Activated CD8-positive, alpha-beta T cell treated with anti-CD3 and anti-CD28 coated beads for 36 hours (primary cell): ENCODE measurements at regions not wholly inside any gene's neighbourhood (a gene's known extent, or its start where the extent isn't known, plus 50 kb on each side); places are given as distances from the start of the nearest gene placed in this dataset.
"Not testable (repeated sequence)": the region's sequence is repeated elsewhere in the genome, so short reads cannot be mapped to it uniquely, and the experiment has no call there.

Source experiments
- ATAC-seq: fragments of 200-7000 bp; cut with Tn5 transposase; one replicate; pipeline ENCODE4 v1.10.0; 2021; ENCODE audit warnings: mild to moderate bottlenecking, moderate library complexity
- CTCF ChIA-PET: fragments of 350-600 bp; sonication (Branson Sonifier 250); formaldehyde crosslinking; loops from one replicate; lab custom pipeline; 2021; ENCODE audit warnings: antibody characterized with exemption; lab: Charles Lee
- POLR2A ChIA-PET: fragments of 350-600 bp; sonication (Branson Sonifier 250); formaldehyde crosslinking; loops from one replicate; lab custom pipeline; 2021; ENCODE audit warnings: antibody characterized with exemption; lab: Charles Lee
- DNase-seq: peaks from one replicate; pipeline ENCODE4 v3.0.0-alpha.2; 2020
- H3K27ac Mint-ChIP-seq: one replicate; pipeline ENCODE4 v1.8.0; 2021; ENCODE audit warnings: mild to moderate bottlenecking, mixed read lengths
- H3K27me3 Mint-ChIP-seq: one replicate; pipeline ENCODE4 v1.8.0; 2021; ENCODE audit warnings: mixed read lengths
- H3K36me3 Mint-ChIP-seq: one replicate; pipeline ENCODE4 v1.8.0; 2021; ENCODE audit warnings: low read depth, mixed read lengths
- H3K4me1 Mint-ChIP-seq: one replicate; pipeline ENCODE4 v1.8.0; 2021; ENCODE audit warnings: low read depth, mixed read lengths
- H3K4me3 Mint-ChIP-seq: one replicate; pipeline ENCODE4 v1.8.0; 2021; ENCODE audit warnings: mild to moderate bottlenecking, moderate library complexity, mixed read lengths
- H3K9me3 Mint-ChIP-seq: one replicate; pipeline ENCODE4 v1.8.0; 2021; ENCODE audit warnings: mixed read lengths
- CTCF ChIP-seq: fragments of 200-600 bp; IDR thresholded peaks from one replicate; pipeline ENCODE4 v1.8.0; 2022; ENCODE audit warnings: antibody characterized with exemption, mild to moderate bottlenecking
- intact Hi-C: fragments of 100-400 bp; cut with micrococcal nuclease; formaldehyde crosslinking; loops from one replicate; pipeline ENCODE4 v1.10.0; 2022

GRCh38 chr3:104069114-104069513, 1297.6 kb upstream of the ALCAM start:
- peaks cover 4% of the 10 kb centered on the region for H3K9me3 Mint-ChIP-seq
- H3K4me1 Mint-ChIP-seq = no peaks in the 10 kb centered on the region
- no peak overlapping the region for H3K4me3 Mint-ChIP-seq
- no peak for TF ChIP-seq CTCF
- H3K36me3 Mint-ChIP-seq = no peaks in the 10 kb centered on the region
- no peak overlapping the region for H3K27ac Mint-ChIP-seq
- H3K27me3 Mint-ChIP-seq = no peaks in the 10 kb centered on the region
- intact Hi-C loops = no loop called here
- DNase-seq = no peak
- CTCF ChIA-PET = no interaction called here
- ATAC-seq = no peak
- POLR2A ChIA-PET = no interaction called here

- ChIA-PET CTCF (no interaction called here), POLR2A (no interaction called here)
- ATAC-seq = no peak
Measured at GRCh38 chr3:104070906-104071305, 1295.8 kb upstream of the ALCAM start.

DNA sequence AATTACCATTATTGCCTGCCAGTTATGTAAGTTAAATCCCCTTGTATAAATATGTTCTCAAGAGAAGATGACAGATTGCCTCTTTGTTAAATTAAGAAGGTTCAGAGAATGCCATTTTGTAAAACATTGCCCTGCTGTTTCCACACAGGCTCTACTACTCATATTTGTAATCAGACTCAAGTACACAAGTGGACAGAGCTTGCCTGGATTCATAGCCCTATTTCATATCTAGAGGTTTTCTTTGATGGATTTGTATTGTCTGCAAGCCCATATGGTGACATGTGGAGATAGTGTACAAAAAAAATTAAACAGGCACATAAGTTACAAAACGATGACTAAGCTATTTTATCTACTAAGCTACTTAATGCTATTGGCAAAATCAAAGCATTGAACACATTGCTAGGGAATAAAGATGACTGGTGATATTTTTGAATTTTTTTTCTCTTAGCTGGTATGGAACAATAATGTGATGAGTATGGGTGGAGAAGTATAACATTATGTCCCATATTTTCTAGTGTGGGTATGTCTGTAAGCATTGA, 1286.6 kb upstream of the ALCAM start:
- no peak for ATAC-seq
- no peak for TF ChIP-seq CTCF
- no peaks in the 10 kb centered on the region for H3K4me1 Mint-ChIP-seq
- H3K4me3 Mint-ChIP-seq = no peak overlapping the region
- H3K27me3 Mint-ChIP-seq = no peaks in the 10 kb centered on the region
- H3K27ac Mint-ChIP-seq = no peak overlapping the region
- DNase-seq = no peak
- H3K9me3 Mint-ChIP-seq = no peaks in the 10 kb centered on the region
- POLR2A ChIA-PET = no interaction called here
- H3K36me3 Mint-ChIP-seq = no peaks in the 10 kb centered on the region
- CTCF ChIA-PET = interaction anchor here (0.8 kb wide), 1 partner anchor 22 kb away, joined by 3 read pairs; no protein-coding TSS in a partner anchor
- intact Hi-C loops = no loop called here

More at GRCh38 chr3:104070906-104071305, 1295.8 kb upstream of the ALCAM start:
- peaks cover 4% of the 10 kb centered on the region for H3K9me3 Mint-ChIP-seq
- H3K4me1 Mint-ChIP-seq = no peaks in the 10 kb centered on the region
- DNase-seq = no peak
- no peaks in the 10 kb centered on the region for H3K36me3 Mint-ChIP-seq
- no peaks in the 10 kb centered on the region for H3K27me3 Mint-ChIP-seq
- H3K4me3 Mint-ChIP-seq = no peak overlapping the region
- intact Hi-C loops = no loop called here
- H3K27ac Mint-ChIP-seq = no peak overlapping the region
- no peak for TF ChIP-seq CTCF

DNA sequence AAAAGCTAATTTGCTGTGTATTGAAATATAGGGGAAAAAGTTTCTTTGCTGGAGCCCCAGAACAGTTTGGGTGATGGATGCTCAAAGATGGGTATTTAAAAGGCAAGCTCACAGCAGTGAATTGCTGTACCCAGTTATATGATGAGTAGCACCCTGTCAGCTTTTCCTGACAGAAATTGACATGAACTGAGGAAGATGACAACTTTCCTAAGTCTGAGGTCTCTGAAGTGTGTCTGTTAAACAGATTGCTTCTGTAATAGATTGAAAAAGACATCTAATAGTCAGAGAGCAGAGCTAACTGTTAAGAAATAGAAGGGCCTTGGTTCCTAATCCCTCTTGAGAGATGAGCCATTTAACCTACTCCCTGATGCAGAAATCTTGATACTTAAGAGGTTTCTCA, 1278.0 kb upstream of the ALCAM start:
- no peaks in the 10 kb centered on the region for H3K4me1 Mint-ChIP-seq
- H3K27ac Mint-ChIP-seq = no peak overlapping the region
- H3K9me3 Mint-ChIP-seq = peaks cover 12% of the 10 kb centered on the region
- POLR2A ChIA-PET = no interaction called here
- no peaks in the 10 kb centered on the region for H3K36me3 Mint-ChIP-seq
- no peak for TF ChIP-seq CTCF
- CTCF ChIA-PET = no interaction called here
- no peak for DNase-seq
- intact Hi-C loops = no loop called here
- H3K27me3 Mint-ChIP-seq = no peaks in the 10 kb centered on the region
- no peak for ATAC-seq
- H3K4me3 Mint-ChIP-seq = no peak overlapping the region

DNA sequence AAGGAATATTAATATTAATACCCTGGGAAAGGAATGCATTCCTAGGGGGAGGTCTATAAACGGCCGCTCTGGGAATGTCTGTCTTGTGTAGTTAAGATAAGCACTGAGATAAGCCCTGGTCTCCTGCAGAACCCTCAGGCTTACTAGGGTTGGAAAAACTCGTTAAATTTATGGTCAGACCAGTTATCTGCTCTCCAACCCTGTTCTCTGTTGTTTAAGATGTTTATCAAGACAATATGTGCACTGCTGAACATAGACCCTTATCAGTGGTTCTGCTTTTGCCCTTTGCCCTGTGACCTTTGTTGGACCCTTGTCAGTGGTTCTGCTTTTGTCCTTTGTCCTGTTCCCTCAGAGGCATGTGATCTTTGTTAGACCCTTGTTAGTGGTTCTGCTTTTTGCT, 1276.7 kb upstream of the ALCAM start:
- H3K9me3 Mint-ChIP-seq = peaks cover 12% of the 10 kb centered on the region
- H3K4me1 Mint-ChIP-seq, POLR2A ChIA-PET, ATAC-seq, H3K36me3 Mint-ChIP-seq, H3K27me3 Mint-ChIP-seq, intact Hi-C loops, DNase-seq, H3K4me3 Mint-ChIP-seq, H3K27ac Mint-ChIP-seq: not testable (repeated sequence)
- CTCF ChIA-PET = interaction anchor here (1.2 kb wide), 1 partner anchor 13 kb away, joined by 3 read pairs; no protein-coding TSS in a partner anchor
